ENCODE measurements at regions not wholly inside any gene's neighbourhood (a gene's known extent, or its start where the extent isn't known, plus 50 kb on each side); places are given as distances from the start of the nearest gene placed in this dataset.
"Not testable (repeated sequence)": the region's sequence is repeated elsewhere in the genome, so short reads cannot be mapped to it uniquely, and the experiment has no call there.

DNA sequence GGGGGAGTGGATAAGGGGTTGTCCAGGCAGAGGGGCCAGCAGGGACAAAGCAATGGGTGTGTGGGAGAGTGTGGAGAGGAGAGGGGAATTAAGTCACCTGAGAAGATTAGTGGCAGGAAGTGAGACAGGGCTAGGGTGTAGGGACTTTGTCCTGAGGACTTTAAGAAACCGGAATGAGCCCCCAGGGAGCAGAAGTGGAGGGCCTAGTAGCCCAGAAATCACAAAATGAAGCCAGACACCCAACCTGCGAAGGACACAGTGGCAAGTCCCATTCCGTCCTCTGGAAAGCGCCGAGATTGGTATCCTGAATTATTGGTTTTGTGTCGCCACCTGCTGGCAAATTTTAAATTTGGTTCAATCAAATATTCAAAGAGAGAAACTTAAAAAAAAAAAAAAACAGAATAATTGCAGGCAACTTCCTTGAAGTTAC is 78.0 kb upstream of the SLC25A36 start:
- 2 to 8% (median 8%) methylated on average over 6 of the region's 6 CpGs for WGBS, 3 donors
- no peak overlapping the region for H3K27ac ChIP-seq
- H3K27me3 ChIP-seq = no peaks in the 10 kb centered on the region
- intact Hi-C loops (cut with DNase I) = loop anchor here in 3 of 4 donors (5.0 to 10.0 kb wide), 3 partner anchors 926 to 1439 kb away; partner anchors contain the start of gene CLSTN2 (in 2 of the 3)
- H3K36me3 ChIP-seq = no peaks in the 10 kb centered on the region
- H3K4me1 ChIP-seq (ENCODE audit: insufficient read depth) = peaks cover 1% of the 10 kb centered on the region
- TF ChIP-seq POLR2A (IDR thresholded peaks at IDR 0.05) = no peak
- TF ChIP-seq, protein P1, sequence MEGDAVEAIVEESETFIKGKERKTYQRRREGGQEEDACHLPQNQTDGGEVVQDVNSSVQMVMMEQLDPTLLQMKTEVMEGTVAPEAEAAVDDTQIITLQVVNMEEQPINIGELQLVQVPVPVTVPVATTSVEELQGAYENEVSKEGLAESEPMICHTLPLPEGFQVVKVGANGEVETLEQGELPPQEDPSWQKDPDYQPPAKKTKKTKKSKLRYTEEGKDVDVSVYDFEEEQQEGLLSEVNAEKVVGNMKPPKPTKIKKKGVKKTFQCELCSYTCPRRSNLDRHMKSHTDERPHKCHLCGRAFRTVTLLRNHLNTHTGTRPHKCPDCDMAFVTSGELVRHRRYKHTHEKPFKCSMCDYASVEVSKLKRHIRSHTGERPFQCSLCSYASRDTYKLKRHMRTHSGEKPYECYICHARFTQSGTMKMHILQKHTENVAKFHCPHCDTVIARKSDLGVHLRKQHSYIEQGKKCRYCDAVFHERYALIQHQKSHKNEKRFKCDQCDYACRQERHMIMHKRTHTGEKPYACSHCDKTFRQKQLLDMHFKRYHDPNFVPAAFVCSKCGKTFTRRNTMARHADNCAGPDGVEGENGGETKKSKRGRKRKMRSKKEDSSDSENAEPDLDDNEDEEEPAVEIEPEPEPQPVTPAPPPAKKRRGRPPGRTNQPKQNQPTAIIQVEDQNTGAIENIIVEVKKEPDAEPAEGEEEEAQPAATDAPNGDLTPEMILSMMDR (IDR thresholded peaks at IDR 0.05) = peak; percentile 29 to 62 (median 58)
- H3K9me3 ChIP-seq = no peaks in the 10 kb centered on the region
- peak; percentile 47 to 82 (median 63) for DNase-seq
- no peak overlapping the region for H3K4me3 ChIP-seq

DNA sequence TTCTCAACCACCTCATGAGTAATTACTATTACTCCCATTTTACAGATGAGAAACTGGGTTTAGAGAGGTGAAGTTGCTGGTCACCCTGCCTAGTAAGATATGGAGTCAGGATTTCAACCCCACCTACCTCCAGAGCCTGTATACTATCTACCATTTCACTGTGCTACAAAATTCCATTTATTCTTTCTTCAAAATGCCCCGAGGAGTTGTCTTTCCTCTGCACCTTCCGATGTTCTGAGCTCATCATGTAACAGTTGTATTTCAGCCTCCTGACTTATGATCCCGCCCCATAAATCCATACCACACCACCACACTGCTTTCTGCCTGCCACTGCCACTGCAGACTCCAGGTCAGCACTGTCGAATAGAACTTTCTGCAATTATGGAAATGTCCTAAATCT is 71.3 kb upstream of the SLC25A36 start:
- H3K27ac ChIP-seq = no peak overlapping the region
- H3K4me1 ChIP-seq (ENCODE audit: insufficient read depth) = no peaks in the 10 kb centered on the region
- no peaks in the 10 kb centered on the region for H3K27me3 ChIP-seq
- no peak for DNase-seq
- H3K9me3 ChIP-seq = no peaks in the 10 kb centered on the region
- TF ChIP-seq, protein P1 (IDR thresholded peaks at IDR 0.05) = no peak
- no peak for TF ChIP-seq EP300 (IDR thresholded peaks at IDR 0.05)
- no peak for TF ChIP-seq POLR2A (IDR thresholded peaks at IDR 0.05)
- H3K36me3 ChIP-seq = no peaks in the 10 kb centered on the region
- intact Hi-C loops (cut with DNase I) = no loop called here
- no peak overlapping the region for H3K4me3 ChIP-seq
- WGBS, 3 donors = 86 to 87% (median 86%) methylated on average over 4 of the region's 4 CpGs

DNA sequence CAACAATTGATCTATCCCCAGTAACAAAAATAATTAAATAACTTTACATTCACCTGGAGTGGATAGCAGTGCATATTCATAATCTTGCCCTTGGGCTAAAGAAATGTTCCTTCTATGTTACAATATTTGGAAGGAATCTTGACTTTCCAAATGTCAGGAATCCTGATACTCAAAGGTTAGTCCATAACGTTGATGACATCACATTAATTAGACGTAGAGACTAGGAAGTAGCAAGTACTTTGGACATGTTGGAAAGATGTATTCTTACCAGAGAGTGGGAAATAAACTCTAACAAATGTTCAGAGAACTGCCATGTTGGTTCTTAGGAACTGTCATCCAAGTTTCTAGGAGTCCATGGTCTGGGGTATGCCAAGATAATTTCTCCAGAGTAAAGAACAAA is 70.6 kb upstream of the SLC25A36 start:
- TF ChIP-seq EP300 (IDR thresholded peaks at IDR 0.05) (no peak), POLR2A (IDR thresholded peaks at IDR 0.05) (no peak)
- TF ChIP-seq, protein P1 (IDR thresholded peaks at IDR 0.05) = no peak
- Histone ChIP-seq H3K9me3 (no peaks in the 10 kb centered on the region), H3K27ac (no peak overlapping the region), H3K4me3 (no peak overlapping the region), H3K4me1 (ENCODE audit: insufficient read depth) (no peaks in the 10 kb centered on the region), H3K36me3 (no peaks in the 10 kb centered on the region), H3K27me3 (no peaks in the 10 kb centered on the region)
- intact Hi-C loops (cut with DNase I) = no loop called here
- no peak for DNase-seq
- 69 to 77% (median 71%) methylated on average over 2 of the region's 2 CpGs for WGBS, 3 donors

DNA sequence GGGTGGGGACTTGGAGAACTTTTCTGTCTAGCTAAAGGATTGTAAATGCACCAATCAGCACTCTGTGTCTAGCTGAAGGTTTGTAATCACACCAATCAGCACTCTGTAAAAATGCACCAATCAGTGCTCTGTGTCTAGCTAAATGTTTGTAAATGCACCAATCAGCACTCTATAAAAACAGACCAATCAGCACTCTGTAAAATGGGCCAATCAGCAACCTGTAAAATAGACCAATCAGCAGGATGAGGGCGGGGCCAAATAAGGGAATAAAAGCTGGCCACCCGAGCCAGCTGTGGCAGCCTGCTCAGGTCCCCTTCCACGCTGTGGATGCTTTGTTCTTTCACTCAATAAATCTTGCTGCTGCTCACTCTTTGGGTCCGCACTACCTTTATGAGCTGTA is 69.5 kb upstream of the SLC25A36 start:
- H3K9me3 ChIP-seq; H3K4me1 ChIP-seq (ENCODE audit: insufficient read depth); H3K27ac ChIP-seq; DNase-seq; H3K36me3 ChIP-seq; intact Hi-C loops (cut with DNase I); H3K4me3 ChIP-seq; H3K27me3 ChIP-seq: not testable (repeated sequence)
- WGBS, 3 donors = 53 to 54% (median 53%) methylated on average over 4 of the region's 4 CpGs

DNA sequence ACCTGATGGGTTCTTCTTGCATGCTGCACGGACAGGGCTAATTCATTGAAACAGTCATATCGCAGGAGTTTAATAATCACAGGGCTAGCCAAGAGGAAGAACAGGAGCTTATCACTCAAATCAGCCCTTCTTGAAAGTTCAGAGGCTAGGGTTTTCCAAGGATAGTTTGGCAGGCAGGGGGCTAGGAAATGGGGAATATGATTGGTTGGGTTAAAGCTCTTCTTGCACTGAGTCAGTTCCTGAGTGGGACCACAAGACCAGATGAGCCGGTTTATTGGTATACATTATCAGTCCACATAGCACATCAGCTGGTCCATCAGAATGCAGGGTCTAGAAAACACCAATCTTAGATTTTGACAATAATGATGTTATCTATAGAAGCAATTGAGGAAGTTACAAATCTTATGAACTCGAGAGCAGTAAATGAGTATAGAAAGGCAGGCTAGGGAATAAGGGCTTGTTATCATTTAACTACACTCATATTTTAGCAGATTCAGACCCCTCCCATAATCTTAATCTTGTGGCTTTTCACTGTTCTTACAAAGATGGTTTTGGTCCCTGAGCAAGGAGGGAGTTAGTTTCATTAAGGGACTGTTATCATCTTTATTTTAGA is 58.1 kb upstream of the SLC25A36 start:
- WGBS, 3 donors = 63 to 73% (median 70%) methylated on average over 4 of the region's 4 CpGs
- DNase-seq = no peak
- Histone ChIP-seq H3K27me3 (no peaks in the 10 kb centered on the region), H3K27ac (no peak overlapping the region), H3K36me3 (no peaks in the 10 kb centered on the region), H3K9me3 (no peaks in the 10 kb centered on the region), H3K4me1 (ENCODE audit: insufficient read depth) (no peaks in the 10 kb centered on the region), H3K4me3 (no peak overlapping the region)
- TF ChIP-seq, protein P1 (IDR thresholded peaks at IDR 0.05) = no peak
- TF ChIP-seq EP300 (IDR thresholded peaks at IDR 0.05) = no peak
- TF ChIP-seq POLR2A (IDR thresholded peaks at IDR 0.05) = no peak
- intact Hi-C loops (cut with DNase I) = no loop called here

DNA sequence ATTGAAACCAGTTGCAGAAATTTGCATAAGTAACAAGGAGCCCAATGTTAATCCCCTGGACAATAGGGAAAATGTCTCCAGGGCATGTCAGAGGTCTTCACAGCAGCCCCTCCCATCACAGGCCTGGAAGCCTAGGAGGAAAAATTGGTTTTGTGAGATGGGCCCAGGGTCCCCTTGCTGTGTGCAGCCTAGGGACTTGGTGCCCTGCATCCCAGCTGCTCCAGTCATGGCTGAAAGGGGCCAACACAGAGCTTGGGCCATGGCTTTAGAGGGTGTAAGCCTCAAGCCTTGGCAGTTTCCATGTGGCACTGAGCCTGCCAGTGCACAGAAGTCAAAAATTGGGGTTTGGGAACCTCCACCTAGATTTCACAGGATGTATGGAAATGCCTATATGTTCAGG is 55.9 kb upstream of the SLC25A36 start:
- H3K36me3 ChIP-seq; H3K9me3 ChIP-seq; H3K4me1 ChIP-seq (ENCODE audit: insufficient read depth); DNase-seq; intact Hi-C loops (cut with DNase I); H3K27me3 ChIP-seq; H3K27ac ChIP-seq; H3K4me3 ChIP-seq: not testable (repeated sequence)
